ENCODE measurements at regions not wholly inside any gene's neighbourhood (a gene's known extent, or its start where the extent isn't known, plus 50 kb on each side); places are given as distances from the start of the nearest gene placed in this dataset.

GRCh38 chr2:19676770-19677169 lies 225.0 kb downstream of the TTC32 start:
- CTCF ChIA-PET = no interaction called here
- Histone ChIP-seq H3K36me3 (replicated peaks in 1 of 2; ENCODE audit: control extremely low read depth in 1 of 2, control insufficient read depth in 1 of 2, extremely low read depth in 1 of 2, insufficient read depth in 2 of 2, low read length in 1 of 2) (no peaks in the 10 kb centered on the region), H3K27me3 (replicated peaks in 1 of 4; ENCODE audit: control extremely low read depth in 1 of 4, control insufficient read depth in 3 of 4, insufficient read depth in 4 of 4, low read length in 3 of 4) (no peaks in the 10 kb centered on the region), H3K4me2 (replicated peaks; ENCODE audit: low read depth, low read length, poor library complexity, severe bottlenecking) (no peak overlapping the region), H3K79me2 (ENCODE audit: control insufficient read depth, insufficient read depth, low read length) (no peaks in the 10 kb centered on the region), H2AFZ (ENCODE audit: insufficient read depth, low read depth, low read length, poor library complexity, severe bottlenecking) (no peak overlapping the region), H4K20me1 (ENCODE audit: control insufficient read depth, insufficient read depth, low read length, poor library complexity, severe bottlenecking) (no peaks in the 10 kb centered on the region), H3K9me3 (ENCODE audit: control extremely low read depth in 1 of 3, control insufficient read depth in 2 of 3, insufficient read depth in 1 of 3, low read length in 2 of 3) (peaks cover 0 to 4% (median 0%) of the 10 kb centered on the region in 3 donors), H3K4me1 (ENCODE audit: control insufficient read depth in 2 of 2, insufficient read depth in 2 of 2, low read length in 2 of 2) (no peaks in the 10 kb centered on the region), H3K4me3 (ENCODE audit: control extremely low read depth in 1 of 5, extremely low read depth in 1 of 5, insufficient read depth in 1 of 5, low read depth in 2 of 5, low read length in 4 of 5) (no peak overlapping the region), H3K9ac (ENCODE audit: low read length) (no peak overlapping the region), H3K27ac (ENCODE audit: low read length in 2 of 2) (no peak overlapping the region)
- no peak for DNase-seq
- POLR2A ChIA-PET = no interaction called here
- intact Hi-C loops (cut with micrococcal nuclease) = no loop called here
- TF ChIP-seq CTCF (IDR thresholded peaks at IDR 0.05) = no peak
- no peak for TF ChIP-seq EZH2 (IDR thresholded peaks at IDR 0.05; ENCODE audit: borderline replicate concordance, insufficient read depth, low read depth, low read length, poor library complexity, severe bottlenecking)
- Mint-ChIP-seq H3K4me3 (no peak overlapping the region), H3K27ac (no peak overlapping the region), H3K4me1 (no peaks in the 10 kb centered on the region), H3K9me3 (ENCODE audit: insufficient read depth) (no peaks in the 10 kb centered on the region), H3K27me3 (peaks cover 7% of the 10 kb centered on the region)
- ATAC-seq (ENCODE audit: low read depth) = no peak
- 65% methylated on average over 6 of the region's 6 CpGs for WGBS (ENCODE audit: insufficient coverage)

GRCh38 chr2:19675856-19676460 lies 225.8 kb downstream of the TTC32 start:
- Mint-ChIP-seq H3K27ac (no peak overlapping the region), H3K4me3 (no peak overlapping the region), H3K4me1 (no peaks in the 10 kb centered on the region), H3K9me3 (ENCODE audit: insufficient read depth) (no peaks in the 10 kb centered on the region), H3K27me3 (peaks cover 7% of the 10 kb centered on the region)
- Histone ChIP-seq H2AFZ (ENCODE audit: insufficient read depth, low read depth, low read length, poor library complexity, severe bottlenecking) (no peak overlapping the region), H3K27ac (ENCODE audit: low read length in 2 of 2) (no peak overlapping the region), H3K27me3 (replicated peaks in 1 of 4; ENCODE audit: control extremely low read depth in 1 of 4, control insufficient read depth in 3 of 4, insufficient read depth in 4 of 4, low read length in 3 of 4) (peaks cover 0 to 2% (median 0%) of the 10 kb centered on the region in 4 experiments), H3K36me3 (replicated peaks in 1 of 2; ENCODE audit: control extremely low read depth in 1 of 2, control insufficient read depth in 1 of 2, extremely low read depth in 1 of 2, insufficient read depth in 2 of 2, low read length in 1 of 2) (no peaks in the 10 kb centered on the region), H3K4me2 (replicated peaks; ENCODE audit: low read depth, low read length, poor library complexity, severe bottlenecking) (no peak overlapping the region), H3K9me3 (ENCODE audit: control extremely low read depth in 1 of 3, control insufficient read depth in 2 of 3, insufficient read depth in 1 of 3, low read length in 2 of 3) (peaks cover 0 to 4% (median 0%) of the 10 kb centered on the region in 3 donors), H3K9ac (ENCODE audit: low read length) (no peak overlapping the region), H3K79me2 (ENCODE audit: control insufficient read depth, insufficient read depth, low read length) (no peaks in the 10 kb centered on the region), H4K20me1 (ENCODE audit: control insufficient read depth, insufficient read depth, low read length, poor library complexity, severe bottlenecking) (no peaks in the 10 kb centered on the region), H3K4me3 (ENCODE audit: control extremely low read depth in 1 of 5, extremely low read depth in 1 of 5, insufficient read depth in 1 of 5, low read depth in 2 of 5, low read length in 4 of 5) (no peak overlapping the region), H3K4me1 (ENCODE audit: control insufficient read depth in 2 of 2, insufficient read depth in 2 of 2, low read length in 2 of 2) (no peaks in the 10 kb centered on the region)
- ATAC-seq (ENCODE audit: low read depth) = no peak
- POLR2A ChIA-PET = no interaction called here
- intact Hi-C loops (cut with micrococcal nuclease) = no loop called here
- WGBS (ENCODE audit: insufficient coverage) = 86% methylated on average over 12 of the region's 13 CpGs
- no peak for DNase-seq
- TF ChIP-seq EZH2 (IDR thresholded peaks at IDR 0.05; ENCODE audit: borderline replicate concordance, insufficient read depth, low read depth, low read length, poor library complexity, severe bottlenecking) = no peak
- TF ChIP-seq CTCF (IDR thresholded peaks at IDR 0.05) = no peak
- CTCF ChIA-PET = no interaction called here

All from B cell (primary cell).